Skeletal muscle tissue (tissue), 3 donors: ENCODE measurements at regions not wholly inside any gene's neighbourhood (a gene's known extent, or its start where the extent isn't known, plus 50 kb on each side); places are given as distances from the start of the nearest gene placed in this dataset.

Experiments
- H3K27ac ChIP-seq: one replicate; pipeline ENCODE4 v1.7.0; 2013; ENCODE audit warnings: mild to moderate bottlenecking, low read depth, low read length, inconsistent platforms
- H3K27me3 ChIP-seq, 3 donors: one replicate each; pipeline ENCODE4 v1.7.0; 2013; ENCODE audit warnings: low read length in 3 of 3; ENCODE audit not compliant: control insufficient read depth in 3 of 3, insufficient read depth in 3 of 3
- H3K36me3 ChIP-seq, 3 donors: one replicate each; pipeline ENCODE4 v1.7.0; 2013; ENCODE audit warnings: low read length in 3 of 3; ENCODE audit not compliant: control insufficient read depth in 3 of 3, insufficient read depth in 3 of 3
- H3K4me1 ChIP-seq, 3 donors: one replicate each; pipeline ENCODE4 v1.7.0; 2013; ENCODE audit warnings: low read length in 3 of 3, mild to moderate bottlenecking in 3 of 3; ENCODE audit not compliant: control insufficient read depth in 3 of 3, insufficient read depth in 3 of 3
- H3K4me3 ChIP-seq, 3 donors: one replicate each; pipeline ENCODE4 v1.7.0; 2013; ENCODE audit warnings: low read length in 3 of 3
- H3K9ac ChIP-seq, 3 donors: one replicate each; pipeline ENCODE4 v1.7.0; 2013; ENCODE audit warnings: low read length in 3 of 3, mild to moderate bottlenecking in 3 of 3, moderate library complexity in 2 of 3, low read depth in 1 of 3
- H3K9me3 ChIP-seq, 3 donors: one replicate each; pipeline ENCODE4 v1.7.0; 2013; ENCODE audit warnings: low read length in 3 of 3; ENCODE audit not compliant: control insufficient read depth in 3 of 3
- donor health status: Osteomylitis.

- no peak overlapping the region for H3K9ac ChIP-seq
- H3K9me3 ChIP-seq, result no peaks in the 10 kb centered on the region
- H3K4me1 ChIP-seq, result no peaks in the 10 kb centered on the region
- H3K4me3 ChIP-seq, result no peak overlapping the region
- no peaks in the 10 kb centered on the region for H3K27me3 ChIP-seq
- no peak overlapping the region for H3K27ac ChIP-seq
- no peaks in the 10 kb centered on the region for H3K36me3 ChIP-seq
Observed at GRCh38 chr10:8556321-8556720, 501.8 kb downstream of the GATA3 start.

GRCh38 chr10:8563478-8563877, 509.0 kb downstream of the GATA3 start:
- Histone ChIP-seq H3K4me3 (no peak overlapping the region), H3K36me3 (no peaks in the 10 kb centered on the region), H3K9ac (no peak overlapping the region), H3K9me3 (no peaks in the 10 kb centered on the region), H3K4me1 (no peaks in the 10 kb centered on the region), H3K27ac (no peak overlapping the region), H3K27me3 (no peaks in the 10 kb centered on the region)

- Histone ChIP-seq H3K4me1 (no peaks in the 10 kb centered on the region), H3K9ac (no peak overlapping the region), H3K27me3 (no peaks in the 10 kb centered on the region), H3K9me3 (no peaks in the 10 kb centered on the region), H3K27ac (no peak overlapping the region), H3K36me3 (no peaks in the 10 kb centered on the region), H3K4me3 (no peak overlapping the region)
Observed at GRCh38 chr10:8566737-8567136, 512.2 kb downstream of the GATA3 start.

- H3K4me1 ChIP-seq, result no peaks in the 10 kb centered on the region
- no peaks in the 10 kb centered on the region for H3K27me3 ChIP-seq
- no peaks in the 10 kb centered on the region for H3K9me3 ChIP-seq
- H3K36me3 ChIP-seq, result no peaks in the 10 kb centered on the region
- no peak overlapping the region for H3K4me3 ChIP-seq
- H3K27ac ChIP-seq, result no peak overlapping the region
- H3K9ac ChIP-seq, result no peak overlapping the region
Observed at GRCh38 chr10:8568401-8568800, 513.9 kb downstream of the GATA3 start.

GRCh38 chr10:8575620-8576019, 521.1 kb downstream of the GATA3 start:
- H3K36me3 ChIP-seq, result no peaks in the 10 kb centered on the region
- H3K4me1 ChIP-seq, result no peaks in the 10 kb centered on the region
- no peak overlapping the region for H3K4me3 ChIP-seq
- H3K9ac ChIP-seq, result no peak overlapping the region
- no peaks in the 10 kb centered on the region for H3K9me3 ChIP-seq
- no peaks in the 10 kb centered on the region for H3K27me3 ChIP-seq
- H3K27ac ChIP-seq, result no peak overlapping the region

GRCh38 chr10:8576281-8576680, 521.8 kb downstream of the GATA3 start:
- Histone ChIP-seq H3K27ac (no peak overlapping the region), H3K9me3 (no peaks in the 10 kb centered on the region), H3K9ac (no peak overlapping the region), H3K27me3 (no peaks in the 10 kb centered on the region), H3K36me3 (no peaks in the 10 kb centered on the region), H3K4me1 (no peaks in the 10 kb centered on the region), H3K4me3 (no peak overlapping the region)

GRCh38 chr10:8576911-8577310, 522.4 kb downstream of the GATA3 start:
- Histone ChIP-seq H3K27me3 (no peaks in the 10 kb centered on the region), H3K4me1 (no peaks in the 10 kb centered on the region), H3K9me3 (no peaks in the 10 kb centered on the region), H3K27ac (no peak overlapping the region), H3K4me3 (no peak overlapping the region), H3K9ac (no peak overlapping the region), H3K36me3 (no peaks in the 10 kb centered on the region)

GRCh38 chr10:8577686-8578085, 523.2 kb downstream of the GATA3 start:
- H3K36me3 ChIP-seq, result no peaks in the 10 kb centered on the region

GRCh38 chr10:8581521-8582225, 527.2 kb downstream of the GATA3 start:
- H3K4me3 ChIP-seq, result no peak overlapping the region
- no peaks in the 10 kb centered on the region for H3K4me1 ChIP-seq
- H3K27ac ChIP-seq, result no peak overlapping the region
- no peak overlapping the region for H3K9ac ChIP-seq
- no peaks in the 10 kb centered on the region for H3K27me3 ChIP-seq
- H3K36me3 ChIP-seq, result no peaks in the 10 kb centered on the region
- no peaks in the 10 kb centered on the region for H3K9me3 ChIP-seq

More at GRCh38 chr10:8577686-8578085, 523.2 kb downstream of the GATA3 start:
- Histone ChIP-seq H3K9ac (no peak overlapping the region), H3K9me3 (no peaks in the 10 kb centered on the region), H3K4me1 (no peaks in the 10 kb centered on the region), H3K27me3 (no peaks in the 10 kb centered on the region), H3K4me3 (no peak overlapping the region), H3K27ac (no peak overlapping the region)

GRCh38 chr10:8583096-8583495, 528.6 kb downstream of the GATA3 start:
- Histone ChIP-seq H3K27me3 (no peaks in the 10 kb centered on the region), H3K9me3 (no peaks in the 10 kb centered on the region), H3K9ac (no peak overlapping the region), H3K4me1 (no peaks in the 10 kb centered on the region), H3K36me3 (no peaks in the 10 kb centered on the region), H3K27ac (no peak overlapping the region), H3K4me3 (no peak overlapping the region)
